Nephron progenitor cell (in vitro differentiated cells): ENCODE measurements at regions not wholly inside any gene's neighbourhood (a gene's known extent, or its start where the extent isn't known, plus 50 kb on each side); places are given as distances from the start of the nearest gene placed in this dataset.
"Not testable (repeated sequence)": the region's sequence is repeated elsewhere in the genome, so short reads cannot be mapped to it uniquely, and the experiment has no call there.

Experiments
- DNase-seq: peaks from one replicate; pipeline ENCODE4 v3.0.0; 2021
- H3K27ac Mint-ChIP-seq: 2 replicates; pipeline ENCODE4 v1.8.0; 2021; ENCODE audit warnings: mild to moderate bottlenecking, moderate library complexity, mixed read lengths
- H3K27me3 Mint-ChIP-seq: 2 replicates; pipeline ENCODE4 v1.8.0; 2021; ENCODE audit warnings: mild to moderate bottlenecking, low read depth, mixed read lengths; ENCODE audit not compliant: poor library complexity
- H3K36me3 Mint-ChIP-seq: 2 replicates; pipeline ENCODE4 v1.8.0; 2021; ENCODE audit warnings: low read depth, mixed read lengths
- H3K4me1 Mint-ChIP-seq: 2 replicates; pipeline ENCODE4 v1.8.0; 2021; ENCODE audit warnings: mixed read lengths
- H3K4me3 Mint-ChIP-seq: 2 replicates; pipeline ENCODE4 v1.8.0; 2021; ENCODE audit warnings: mild to moderate bottlenecking, moderate library complexity, mixed read lengths
- H3K9me3 Mint-ChIP-seq: 2 replicates; pipeline ENCODE4 v1.8.0; 2021; ENCODE audit warnings: mild to moderate bottlenecking, moderate library complexity, mixed read lengths
- TF ChIP-seq, protein P1 (sequence below): fragments of 200-600 bp; sonication (generic); IDR thresholded peaks from 2 replicates; pipeline ENCODE4 v1.5.0; 2021; ENCODE audit warnings: antibody characterized with exemption

DNA sequence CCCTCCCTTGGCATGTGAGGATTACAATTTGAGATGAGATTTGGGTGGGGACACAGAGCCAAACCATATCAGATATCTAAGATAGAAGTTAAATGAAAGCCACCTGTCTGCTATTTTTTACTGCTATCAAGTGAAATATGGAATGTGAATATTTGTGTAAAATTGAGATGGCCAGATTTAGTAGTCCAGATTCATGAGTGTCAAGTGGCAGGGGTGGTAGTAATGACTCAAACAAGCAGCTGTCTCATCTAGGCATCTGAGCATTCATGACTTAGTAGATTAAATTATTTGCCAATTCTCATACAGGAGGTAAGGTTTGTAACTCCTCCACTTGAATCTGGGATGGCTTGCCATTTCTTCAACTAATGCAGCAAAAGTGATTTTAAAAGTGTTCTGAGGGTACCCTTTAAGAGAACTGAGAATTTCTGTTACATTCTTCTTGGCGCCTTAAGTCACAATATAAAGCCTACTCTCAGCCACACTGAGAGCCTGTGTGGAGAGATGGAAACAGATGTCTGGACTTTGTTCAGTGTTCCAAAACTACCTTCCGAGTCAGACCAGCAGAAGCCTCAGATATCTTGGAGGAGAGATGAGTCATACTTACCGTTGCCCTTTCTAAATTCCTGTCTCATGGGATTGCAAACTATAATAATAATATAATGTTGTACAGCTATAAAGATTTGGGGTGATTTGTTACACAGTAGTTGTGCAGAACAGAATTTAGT is 1065.6 kb upstream of the TMPRSS15 start:
- Mint-ChIP-seq H3K4me3 (no peak overlapping the region), H3K4me1 (no peaks in the 10 kb centered on the region), H3K9me3 (peaks cover 38% of the 10 kb centered on the region), H3K36me3 (no peaks in the 10 kb centered on the region), H3K27ac (no peak overlapping the region), H3K27me3 (no peaks in the 10 kb centered on the region)
- TF ChIP-seq, protein P1, sequence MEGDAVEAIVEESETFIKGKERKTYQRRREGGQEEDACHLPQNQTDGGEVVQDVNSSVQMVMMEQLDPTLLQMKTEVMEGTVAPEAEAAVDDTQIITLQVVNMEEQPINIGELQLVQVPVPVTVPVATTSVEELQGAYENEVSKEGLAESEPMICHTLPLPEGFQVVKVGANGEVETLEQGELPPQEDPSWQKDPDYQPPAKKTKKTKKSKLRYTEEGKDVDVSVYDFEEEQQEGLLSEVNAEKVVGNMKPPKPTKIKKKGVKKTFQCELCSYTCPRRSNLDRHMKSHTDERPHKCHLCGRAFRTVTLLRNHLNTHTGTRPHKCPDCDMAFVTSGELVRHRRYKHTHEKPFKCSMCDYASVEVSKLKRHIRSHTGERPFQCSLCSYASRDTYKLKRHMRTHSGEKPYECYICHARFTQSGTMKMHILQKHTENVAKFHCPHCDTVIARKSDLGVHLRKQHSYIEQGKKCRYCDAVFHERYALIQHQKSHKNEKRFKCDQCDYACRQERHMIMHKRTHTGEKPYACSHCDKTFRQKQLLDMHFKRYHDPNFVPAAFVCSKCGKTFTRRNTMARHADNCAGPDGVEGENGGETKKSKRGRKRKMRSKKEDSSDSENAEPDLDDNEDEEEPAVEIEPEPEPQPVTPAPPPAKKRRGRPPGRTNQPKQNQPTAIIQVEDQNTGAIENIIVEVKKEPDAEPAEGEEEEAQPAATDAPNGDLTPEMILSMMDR, result no peak
- DNase-seq, result no peak

DNA sequence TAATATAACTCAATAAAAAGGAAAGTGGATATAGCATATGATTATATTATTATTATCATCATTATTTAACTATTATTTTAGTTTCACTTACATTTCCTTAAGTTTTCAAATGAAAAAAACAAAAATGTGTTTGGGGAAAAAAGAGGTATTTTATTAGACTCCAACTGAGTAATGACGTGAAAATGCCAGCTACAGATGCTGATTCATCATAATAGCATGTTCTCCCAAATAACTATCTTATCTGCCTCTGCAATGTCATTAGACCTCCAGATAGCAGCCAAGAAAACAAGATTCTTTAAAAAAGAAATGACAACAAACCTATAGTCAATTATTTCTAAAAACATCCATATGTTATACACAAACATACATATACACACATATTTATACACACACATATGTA is 1071.9 kb upstream of the TMPRSS15 start:
- H3K4me1 Mint-ChIP-seq, result no peaks in the 10 kb centered on the region
- DNase-seq, result no peak
- H3K27me3 Mint-ChIP-seq, result peaks cover 2% of the 10 kb centered on the region
- no peak overlapping the region for H3K27ac Mint-ChIP-seq
- H3K9me3 Mint-ChIP-seq, result peaks cover 28% of the 10 kb centered on the region
- H3K4me3 Mint-ChIP-seq, result no peak overlapping the region
- TF ChIP-seq, protein P1, result no peak
- H3K36me3 Mint-ChIP-seq, result no peaks in the 10 kb centered on the region

DNA sequence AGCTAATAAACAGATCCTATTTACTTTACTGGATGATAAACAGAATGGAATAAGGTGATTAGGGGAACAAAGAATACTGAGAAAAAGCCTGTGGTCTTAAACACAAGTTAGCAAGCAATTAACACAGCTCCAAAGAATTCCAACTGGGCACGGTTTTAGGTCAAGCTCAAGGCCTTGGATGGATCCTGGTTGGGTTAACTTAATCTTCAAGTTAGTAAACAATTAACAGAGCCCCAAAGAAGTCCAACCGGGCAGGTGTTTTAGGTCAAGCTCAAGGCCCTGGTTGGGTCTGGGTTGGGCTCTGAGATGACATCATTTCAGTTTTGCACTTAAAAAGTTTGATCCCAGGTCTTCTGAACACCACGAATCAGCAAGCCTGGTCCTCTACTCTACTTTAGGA is 1086.3 kb upstream of the TMPRSS15 start:
- Mint-ChIP-seq H3K27ac (no peak overlapping the region), H3K4me3 (no peak overlapping the region), H3K27me3 (no peaks in the 10 kb centered on the region), H3K36me3 (no peaks in the 10 kb centered on the region), H3K4me1 (no peaks in the 10 kb centered on the region), H3K9me3 (peaks cover 8% of the 10 kb centered on the region)
- TF ChIP-seq, protein P1, result no peak
- no peak for DNase-seq

DNA sequence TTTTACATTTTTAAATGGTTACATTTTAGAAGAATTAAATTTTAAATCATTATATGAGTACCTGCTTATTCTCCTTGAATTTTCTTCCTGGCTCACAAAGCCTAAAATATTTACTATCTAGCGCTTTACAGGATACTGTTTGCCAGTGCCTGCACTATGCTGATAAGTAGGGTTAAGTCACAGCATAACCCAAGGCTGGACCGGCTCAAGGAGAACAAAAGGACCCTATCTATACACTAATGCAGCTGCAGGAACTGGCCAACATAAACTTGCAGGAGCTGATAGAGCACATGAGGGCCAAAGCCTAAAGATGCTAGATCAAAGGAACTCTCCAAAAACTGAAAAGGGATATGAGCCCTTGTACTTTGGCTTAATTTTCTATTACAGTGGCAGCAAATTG is 1086.9 kb upstream of the TMPRSS15 start:
- TF ChIP-seq, protein P1, result no peak
- Mint-ChIP-seq H3K27me3 (no peaks in the 10 kb centered on the region), H3K27ac (no peak overlapping the region), H3K36me3 (no peaks in the 10 kb centered on the region), H3K9me3 (peaks cover 8% of the 10 kb centered on the region), H3K4me1 (no peaks in the 10 kb centered on the region), H3K4me3 (no peak overlapping the region)
- no peak for DNase-seq

DNA sequence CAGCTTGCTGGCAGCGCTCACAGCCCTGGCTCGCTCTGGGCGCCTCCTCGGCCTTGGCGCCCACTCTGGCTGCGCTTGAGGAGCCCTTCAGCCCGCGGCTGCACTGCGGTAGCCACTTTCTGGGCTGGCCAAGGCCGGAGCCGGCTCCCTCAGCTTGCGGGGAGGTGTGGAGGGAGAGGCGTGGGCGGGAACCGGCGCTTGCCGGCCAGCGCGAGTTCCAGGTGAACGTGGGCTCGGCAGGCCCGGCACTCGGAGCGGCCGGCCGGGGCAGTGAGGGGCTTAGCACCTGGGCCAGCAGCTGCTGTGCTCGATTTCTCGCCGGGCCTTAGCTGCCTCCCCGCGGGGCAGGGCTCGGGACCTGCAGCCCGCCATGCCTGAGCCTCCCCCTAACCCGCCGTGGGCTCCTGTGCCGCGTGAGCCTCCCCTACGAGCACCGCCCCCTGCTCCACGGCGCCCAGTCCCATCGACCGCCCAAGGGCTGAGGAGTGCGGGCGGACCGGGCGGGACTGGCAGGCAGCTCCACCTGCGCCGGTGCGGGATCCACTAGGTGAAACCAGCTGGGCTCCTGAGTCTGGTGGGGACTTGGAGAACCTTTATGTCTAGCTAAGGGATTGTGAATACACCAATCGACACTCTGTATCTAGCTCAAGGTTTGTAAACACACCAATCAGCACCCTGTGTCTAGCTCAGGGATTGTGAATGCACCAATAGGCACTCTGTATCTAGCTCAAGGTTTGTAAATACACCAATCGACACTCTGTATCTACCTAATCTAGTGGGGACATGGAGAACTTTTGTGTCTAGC is 1090.1 kb upstream of the TMPRSS15 start:
- DNase-seq, H3K36me3 Mint-ChIP-seq, H3K4me1 Mint-ChIP-seq, H3K4me3 Mint-ChIP-seq, H3K27ac Mint-ChIP-seq, H3K27me3 Mint-ChIP-seq: not testable (repeated sequence)
- H3K9me3 Mint-ChIP-seq, result peaks cover 12% of the 10 kb centered on the region

DNA sequence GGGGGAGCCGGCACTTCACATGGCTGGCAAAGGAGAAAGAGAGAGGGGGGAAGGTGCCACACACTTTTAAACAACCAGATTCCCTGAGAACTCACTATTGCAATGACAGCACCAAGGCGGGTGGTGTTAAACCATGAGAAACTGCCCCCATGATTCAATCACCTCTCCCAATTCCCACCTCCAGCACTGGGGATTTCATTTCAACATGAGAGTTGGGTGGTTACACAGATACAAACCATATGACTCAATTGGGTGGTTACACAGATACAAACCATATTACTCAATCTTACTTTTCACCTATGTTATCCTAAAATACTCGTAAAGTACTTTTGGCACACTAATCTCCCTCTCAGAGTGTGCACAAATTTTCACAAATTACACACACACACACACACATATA is 1097.5 kb upstream of the TMPRSS15 start:
- no peaks in the 10 kb centered on the region for H3K36me3 Mint-ChIP-seq
- DNase-seq, result no peak
- H3K27ac Mint-ChIP-seq, result no peak overlapping the region
- no peak overlapping the region for H3K4me3 Mint-ChIP-seq
- H3K27me3 Mint-ChIP-seq, result no peaks in the 10 kb centered on the region
- peaks cover 15% of the 10 kb centered on the region for H3K9me3 Mint-ChIP-seq
- TF ChIP-seq, protein P1, result no peak
- H3K4me1 Mint-ChIP-seq, result no peaks in the 10 kb centered on the region
